Fibroblast of pulmonary artery (primary cell): ENCODE measurements at regions not wholly inside any gene's neighbourhood (a gene's known extent, or its start where the extent isn't known, plus 50 kb on each side); places are given as distances from the start of the nearest gene placed in this dataset.

ENCODE experiments used
- DNase-seq: peaks from one replicate; pipeline ENCODE4 v3.0.0-alpha.2; 2010; ENCODE audit warnings: low read depth
- H3K4me3 ChIP-seq: replicated peaks from 2 replicates; pipeline ENCODE4 v1.5.1; 2011; ENCODE audit warnings: low read depth, mild to moderate bottlenecking, control low read depth, low read length, moderate library complexity
- TF ChIP-seq, protein P1 (sequence below): IDR thresholded peaks from 2 replicates; pipeline ENCODE4 v1.5.1; 2011; ENCODE audit warnings: mild to moderate bottlenecking, control low read depth, low read length, inconsistent platforms; ENCODE audit errors: missing control alignments

DNA sequence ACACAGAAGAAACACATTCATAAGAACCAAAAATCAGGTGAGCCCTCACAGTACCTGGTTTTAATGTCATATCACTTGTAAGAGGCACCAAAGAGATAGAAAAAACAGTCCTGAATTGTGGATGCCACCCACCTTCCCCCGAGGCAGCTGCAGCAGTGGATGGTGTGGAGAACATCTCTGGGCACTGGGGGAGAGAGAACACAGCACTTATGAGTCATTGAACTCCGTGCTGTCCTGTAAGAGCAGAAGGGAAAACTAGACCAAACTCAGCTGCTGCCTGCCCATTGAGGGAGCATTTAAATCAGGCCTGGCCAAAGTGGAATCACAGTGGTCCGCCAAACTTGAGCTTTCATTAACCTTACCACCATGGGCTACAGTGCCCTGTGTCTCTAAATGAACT lies 296.2 kb downstream of the SPATA31D1 start:
- TF ChIP-seq, protein P1, sequence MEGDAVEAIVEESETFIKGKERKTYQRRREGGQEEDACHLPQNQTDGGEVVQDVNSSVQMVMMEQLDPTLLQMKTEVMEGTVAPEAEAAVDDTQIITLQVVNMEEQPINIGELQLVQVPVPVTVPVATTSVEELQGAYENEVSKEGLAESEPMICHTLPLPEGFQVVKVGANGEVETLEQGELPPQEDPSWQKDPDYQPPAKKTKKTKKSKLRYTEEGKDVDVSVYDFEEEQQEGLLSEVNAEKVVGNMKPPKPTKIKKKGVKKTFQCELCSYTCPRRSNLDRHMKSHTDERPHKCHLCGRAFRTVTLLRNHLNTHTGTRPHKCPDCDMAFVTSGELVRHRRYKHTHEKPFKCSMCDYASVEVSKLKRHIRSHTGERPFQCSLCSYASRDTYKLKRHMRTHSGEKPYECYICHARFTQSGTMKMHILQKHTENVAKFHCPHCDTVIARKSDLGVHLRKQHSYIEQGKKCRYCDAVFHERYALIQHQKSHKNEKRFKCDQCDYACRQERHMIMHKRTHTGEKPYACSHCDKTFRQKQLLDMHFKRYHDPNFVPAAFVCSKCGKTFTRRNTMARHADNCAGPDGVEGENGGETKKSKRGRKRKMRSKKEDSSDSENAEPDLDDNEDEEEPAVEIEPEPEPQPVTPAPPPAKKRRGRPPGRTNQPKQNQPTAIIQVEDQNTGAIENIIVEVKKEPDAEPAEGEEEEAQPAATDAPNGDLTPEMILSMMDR = no peak
- no peak for DNase-seq

DNA sequence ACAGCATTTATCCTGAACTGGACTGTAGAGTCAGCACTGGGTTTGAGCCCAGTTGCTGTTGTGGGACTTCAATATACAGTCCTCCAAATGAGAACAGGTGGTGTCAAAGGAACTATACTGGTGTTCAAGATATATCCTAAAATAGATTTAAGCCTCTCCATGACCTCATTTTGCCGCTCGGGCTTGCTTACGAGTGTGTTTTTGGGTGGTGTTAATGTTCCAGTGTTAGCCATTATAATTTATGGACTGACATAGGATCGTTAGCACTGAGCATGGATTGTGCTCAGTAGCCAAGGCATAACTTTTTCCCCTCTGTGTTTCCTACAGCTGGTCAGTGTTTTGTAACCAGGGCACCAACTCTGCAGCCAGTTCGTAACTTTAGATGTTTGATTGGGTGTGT lies 306.6 kb downstream of the SPATA31D1 start:
- H3K4me3 ChIP-seq = no peak overlapping the region
- no peak for DNase-seq
- TF ChIP-seq, protein P1 = no peak

More for the DNA sequence above, 296.2 kb downstream of the SPATA31D1 start:
- H3K4me3 ChIP-seq = no peak overlapping the region

DNA sequence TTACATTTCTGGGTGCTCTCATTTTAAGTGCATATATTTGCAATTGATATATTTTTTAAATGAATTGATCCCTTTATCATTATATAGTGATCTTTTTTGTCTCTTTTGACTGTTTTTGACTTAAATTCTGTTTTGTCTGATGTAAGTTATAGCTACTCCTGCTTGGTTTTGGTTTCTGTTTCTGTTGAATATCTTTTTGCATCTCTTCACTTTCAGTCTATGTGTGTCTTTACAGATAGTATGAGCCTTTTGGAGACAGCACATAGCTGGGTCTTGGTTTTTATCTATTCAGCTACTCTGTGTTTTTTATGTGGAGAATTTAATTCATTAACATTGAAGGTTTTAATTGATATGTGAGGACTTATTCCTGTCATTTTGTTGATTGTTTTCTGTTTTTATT lies 311.3 kb downstream of the SPATA31D1 start:
- DNase-seq = no peak
- TF ChIP-seq, protein P1 = no peak
- no peak overlapping the region for H3K4me3 ChIP-seq

DNA sequence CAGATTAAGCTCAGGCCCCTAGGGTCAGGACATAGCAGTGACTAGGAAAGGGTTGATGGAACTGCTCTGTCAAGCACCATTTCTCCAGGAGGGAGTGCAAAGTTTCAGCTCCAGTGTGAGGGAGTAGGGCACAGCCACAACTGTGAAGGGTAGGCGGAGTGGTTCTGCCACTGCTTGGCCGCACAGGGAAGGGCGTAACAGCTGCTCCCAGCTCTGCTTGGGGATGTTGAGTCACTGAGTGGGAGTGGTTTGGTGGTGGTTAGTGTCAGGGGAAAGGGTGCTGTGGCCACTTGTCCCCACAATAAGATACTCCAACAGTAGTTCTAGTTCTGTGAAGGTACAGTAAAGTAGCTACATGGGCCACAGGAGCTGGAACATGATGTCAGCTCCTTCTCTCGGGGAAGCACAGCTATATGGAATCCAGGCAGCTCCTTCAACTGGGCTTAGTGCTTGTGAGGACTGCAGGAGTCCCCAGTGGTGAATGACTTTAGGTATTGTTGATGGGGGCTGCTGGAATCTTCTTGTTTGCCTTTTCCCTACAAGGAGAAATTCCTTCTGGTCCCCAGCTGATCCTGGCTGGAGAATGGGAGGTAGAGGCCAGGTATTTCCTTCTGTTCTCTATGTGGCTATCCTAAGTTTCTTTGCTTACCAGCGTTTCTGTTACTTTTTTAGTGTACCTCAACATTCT lies 314.5 kb downstream of the SPATA31D1 start:
- no peak for DNase-seq
- TF ChIP-seq, protein P1 = no peak
- no peak overlapping the region for H3K4me3 ChIP-seq

DNA sequence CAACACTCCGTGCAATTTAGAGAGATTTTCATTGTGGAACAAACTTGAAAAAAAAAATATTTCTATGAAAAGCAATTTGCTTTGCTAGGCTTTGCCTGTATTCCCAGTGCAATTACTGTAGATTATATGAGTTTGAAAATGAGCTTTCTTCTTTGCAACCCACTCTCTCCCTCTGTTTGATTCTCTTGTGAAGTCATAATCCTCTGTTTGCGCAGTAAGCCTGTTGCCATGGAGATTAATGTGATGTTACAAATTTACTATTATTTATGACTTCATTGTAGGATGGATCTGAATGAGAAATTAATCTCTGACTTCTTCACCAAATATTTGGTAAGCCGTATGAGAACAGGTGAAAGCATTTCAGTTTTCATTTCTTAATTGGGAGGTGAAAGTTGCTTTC lies 320.3 kb downstream of the SPATA31D1 start:
- H3K4me3 ChIP-seq = no peak overlapping the region
- no peak for DNase-seq
- TF ChIP-seq, protein P1 = no peak

DNA sequence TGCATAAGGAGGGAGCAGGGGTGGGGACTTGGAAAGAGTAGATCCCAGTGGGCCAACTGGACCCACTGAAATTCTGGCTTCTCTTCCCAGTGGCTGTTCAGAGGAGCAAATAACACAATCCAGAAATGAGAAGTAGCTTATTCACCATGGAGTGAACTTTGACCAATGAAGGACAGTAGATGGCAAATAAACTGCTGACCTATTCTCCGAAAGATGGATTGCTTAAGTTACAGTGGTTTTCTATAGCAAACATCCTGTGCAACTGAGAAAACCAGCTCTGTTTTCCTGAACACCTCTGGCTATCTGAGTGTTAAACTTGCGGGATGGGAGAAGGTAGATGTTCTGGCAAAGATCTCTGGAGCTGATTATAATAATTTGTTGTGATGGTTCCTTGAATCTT lies 325.1 kb downstream of the SPATA31D1 start:
- TF ChIP-seq, protein P1 = no peak
- no peak overlapping the region for H3K4me3 ChIP-seq
- no peak for DNase-seq

DNA sequence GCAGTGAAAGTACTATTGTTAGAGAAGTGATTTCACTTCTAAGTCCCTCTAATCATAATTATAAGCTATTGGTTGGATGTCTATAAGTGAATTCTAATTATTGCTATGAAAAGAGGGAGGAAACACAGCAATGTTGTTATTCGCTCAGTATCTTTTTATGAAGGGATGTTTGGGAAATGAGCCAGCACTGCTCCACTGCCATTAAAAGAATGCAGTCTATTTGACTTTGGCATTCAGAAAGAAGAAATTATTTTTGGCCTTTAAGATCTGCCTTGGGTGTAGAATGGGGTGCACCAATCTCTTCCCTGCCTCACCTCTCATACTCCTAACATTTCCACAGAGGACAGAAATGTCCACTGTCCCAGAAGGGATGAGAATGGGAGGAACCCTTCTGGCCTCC lies 332.0 kb downstream of the SPATA31D1 start:
- peak; percentile 20 for DNase-seq
- no peak overlapping the region for H3K4me3 ChIP-seq
- TF ChIP-seq, protein P1 = no peak
